Activated CD4-positive, alpha-beta T cell treated with anti-CD3 and anti-CD28 coated beads for 36 hours (primary cell): ENCODE measurements at regions not wholly inside any gene's neighbourhood (a gene's known extent, or its start where the extent isn't known, plus 50 kb on each side); places are given as distances from the start of the nearest gene placed in this dataset.
"Not testable (repeated sequence)": the region's sequence is repeated elsewhere in the genome, so short reads cannot be mapped to it uniquely, and the experiment has no call there.

ENCODE experiments used
- ATAC-seq: fragments of 200-7000 bp; cut with Tn5 transposase; one replicate; pipeline ENCODE4 v1.10.0; 2021; ENCODE audit warnings: mild to moderate bottlenecking, moderate library complexity
- CTCF ChIA-PET: fragments of 350-600 bp; sonication (Branson Sonifier 250); formaldehyde crosslinking; loops from one replicate; lab custom pipeline; 2021; ENCODE audit warnings: antibody characterized with exemption; lab: Charles Lee
- POLR2A ChIA-PET: fragments of 350-600 bp; sonication (Branson Sonifier 250); formaldehyde crosslinking; loops from one replicate; lab custom pipeline; 2021; ENCODE audit warnings: antibody characterized with exemption, inconsistent platforms; lab: Charles Lee
- DNase-seq: peaks from one replicate; pipeline ENCODE4 v3.0.0-alpha.2; 2020
- H3K27ac Mint-ChIP-seq: one replicate; pipeline ENCODE4 v1.8.0; 2021; ENCODE audit warnings: mixed read lengths
- H3K27me3 Mint-ChIP-seq: one replicate; pipeline ENCODE4 v1.8.0; 2021; ENCODE audit warnings: mixed read lengths
- H3K36me3 Mint-ChIP-seq: one replicate; pipeline ENCODE4 v1.8.0; 2021; ENCODE audit warnings: low read depth, mixed read lengths
- H3K4me1 Mint-ChIP-seq: one replicate; pipeline ENCODE4 v1.8.0; 2021; ENCODE audit warnings: mixed read lengths
- H3K4me3 Mint-ChIP-seq: one replicate; pipeline ENCODE4 v1.8.0; 2021; ENCODE audit warnings: mild to moderate bottlenecking, moderate library complexity, mixed read lengths
- H3K9me3 Mint-ChIP-seq: one replicate; pipeline ENCODE4 v1.8.0; 2021; ENCODE audit warnings: low read depth, mixed read lengths
- intact Hi-C, 2 experiments: fragments of 100-400 bp; cut with DNase I in 1 of 2; cut with micrococcal nuclease in 1 of 2; formaldehyde crosslinking; loops; one replicate each; pipeline versions ENCODE4 v1.14.2 to v1.15.1; 2022 to 2024; cut with DNase I, micrococcal nuclease

DNA sequence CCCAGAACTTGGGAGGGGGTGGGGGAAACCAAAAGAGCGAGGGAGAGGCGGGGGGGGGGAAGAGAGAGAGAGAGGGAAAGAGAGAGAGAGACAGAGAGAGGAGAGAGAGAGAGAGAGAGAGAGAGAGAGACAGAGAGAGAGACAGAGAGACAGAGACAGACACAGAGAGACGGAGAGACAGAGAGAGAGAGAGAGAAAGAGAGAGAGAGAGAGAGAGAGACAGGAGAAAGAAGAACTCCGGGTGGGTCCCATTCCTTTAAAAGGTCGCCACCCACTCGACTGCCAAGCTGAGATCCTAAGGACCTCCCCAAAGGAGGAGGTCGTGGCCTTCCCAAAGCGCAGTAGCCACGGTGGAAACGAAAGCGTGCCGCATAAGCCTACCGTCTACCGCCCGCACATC, 49.8 kb upstream of the RNU2-1 start:
- H3K36me3 Mint-ChIP-seq, H3K9me3 Mint-ChIP-seq, DNase-seq, H3K4me1 Mint-ChIP-seq, H3K27me3 Mint-ChIP-seq, ATAC-seq, intact Hi-C loops: not testable (repeated sequence)
- ChIA-PET CTCF (interaction anchor here (0.6 kb wide), 1 partner anchor 200 kb away, joined by 3 read pairs; the partner anchor contains the start of gene DHX8), POLR2A (interaction anchor here (0.7 kb wide), 4 partner anchors 32 to 120 kb away, joined by 4 to 8 read pairs (median 5); no protein-coding TSS in a partner anchor)
- Mint-ChIP-seq H3K27ac (peak overlapping the region; percentile 42), H3K4me3 (peak overlapping the region; percentile 59)
